A549 (cell line): ENCODE measurements at regions not wholly inside any gene's neighbourhood (a gene's known extent, or its start where the extent isn't known, plus 50 kb on each side); places are given as distances from the start of the nearest gene placed in this dataset.

Experiments used
- ATAC-seq, 2 experiments: fragments of 200-7000 bp in 1 of 2; fragments of >200 bp in 1 of 2; cut with Nextera tagmentation in 1 of 2; cut with Tn5 transposase in 1 of 2; 3 replicates each; pipeline versions ENCODE4 v1.8.0 to v1.9.1; 2018 to 2020; ENCODE audit warnings: mild to moderate bottlenecking in 1 of 2, moderate library complexity in 1 of 2
- CTCF ChIA-PET: fragments of 300-600 bp; sonication (Branson Sonifier 250); formaldehyde crosslinking; extraction: SDS; loops from one replicate; lab custom pipeline; 2021; ENCODE audit warnings: antibody characterized with exemption, inconsistent platforms; lab: Yijun Ruan, JAX
- POLR2A ChIA-PET: fragments of 350-600 bp; formaldehyde crosslinking; extraction: SDS; loops from one replicate; lab custom pipeline; 2021; ENCODE audit warnings: antibody characterized with exemption, inconsistent platforms; lab: Yijun Ruan, JAX
- DNase-seq, 2 experiments: peaks; one replicate each; pipeline versions ENCODE4 v3.0.0 to v3.0.0-alpha.2; 2011 to 2016; ENCODE audit warnings: low read depth in 1 of 2, low spot score in 1 of 2
- FAIRE-seq: peaks from 2 replicates; lab custom pipeline; 2011; peaks lifted over from hg19 to GRCh38; lab: Jason Lieb, UNC
- H3K27ac ChIP-seq, 2 experiments: fragments of >200 bp; sonication (Bioruptor Twin); formaldehyde crosslinking; 3 replicates each; pipeline ENCODE4 v1.5.1; 2016 to 2017
- H3K4me1 ChIP-seq: fragments of >200 bp; sonication (Bioruptor Twin); formaldehyde crosslinking; 3 replicates; pipeline ENCODE4 v1.6.1; 2016
- H3K4me2 ChIP-seq: fragments of >200 bp; sonication (Bioruptor Twin); formaldehyde crosslinking; 3 replicates; pipeline ENCODE4 v1.6.1; 2016
- H3K4me3 ChIP-seq: fragments of >200 bp; sonication (Bioruptor Twin); formaldehyde crosslinking; 3 replicates; pipeline ENCODE4 v1.5.1; 2016
- H3K9me3 ChIP-seq: fragments of >200 bp; sonication (Bioruptor Twin); formaldehyde crosslinking; 3 replicates; pipeline ENCODE4 v1.6.1; 2016
- BCL3 ChIP-seq: fragments of >200 bp; sonication (Bioruptor Twin); formaldehyde crosslinking; IDR thresholded peaks from 3 replicates; pipeline ENCODE4 v1.6.1; 2016
- CBX8 ChIP-seq: fragments of 200-600 bp; sonication (generic); IDR thresholded peaks from 2 replicates; pipeline ENCODE4 v1.6.1; 2016
- EHMT2 ChIP-seq: fragments of 200-600 bp; sonication (generic); IDR thresholded peaks from 2 replicates; pipeline ENCODE4 v1.6.1; 2016; ENCODE audit warnings: antibody characterized with exemption, low read depth, mild to moderate bottlenecking, moderate library complexity
- ELK1 ChIP-seq: fragments of 150-350 bp; IDR thresholded peaks from 2 replicates; pipeline ENCODE4 v1.6.1; 2014; ENCODE audit warnings: low read depth, mild to moderate bottlenecking, low read length
- EP300 ChIP-seq, 2 experiments: fragments of >200 bp; sonication (Bioruptor Twin); formaldehyde crosslinking; IDR thresholded peaks; 2 replicates in 1 of 2; 3 replicates in 1 of 2; pipeline ENCODE4 v1.6.1; 2016 to 2017
- FOSL2 ChIP-seq, 2 experiments: fragments of 450-650 bp in 1 of 2; fragments of >200 bp in 1 of 2; sonication (Bioruptor Twin) in 1 of 2; formaldehyde crosslinking; IDR thresholded peaks; 2 replicates each; pipeline versions ENCODE4 v1.5.0 to v1.6.1; 2016 to 2020; ENCODE audit warnings: mild to moderate bottlenecking in 1 of 2, moderate library complexity in 1 of 2
- FOXS1 ChIP-seq: fragments of 250-450 bp; sonication (Bioruptor Pico); IDR thresholded peaks from 2 replicates; pipeline ENCODE4 v1.5.0; 2020; ENCODE audit warnings: mild to moderate bottlenecking, moderate library complexity
- HDAC2 ChIP-seq: fragments of 200-600 bp; sonication (generic); IDR thresholded peaks from 2 replicates; pipeline ENCODE4 v1.6.1; 2016
- HES2 ChIP-seq: fragments of >200 bp; sonication (Bioruptor Twin); formaldehyde crosslinking; IDR thresholded peaks from 2 replicates; pipeline ENCODE4 v1.6.1; 2016
- HMGXB4 ChIP-seq: fragments of 250-450 bp; sonication (Bioruptor Pico); IDR thresholded peaks from 2 replicates; pipeline ENCODE4 v1.5.0; 2021; ENCODE audit warnings: mild to moderate bottlenecking, moderate library complexity, borderline replicate concordance
- JUN ChIP-seq, 2 experiments: fragments of >200 bp; sonication (Bioruptor Twin); formaldehyde crosslinking; IDR thresholded peaks; 2 replicates in 1 of 2; 3 replicates in 1 of 2; pipeline ENCODE4 v1.6.1; 2016 to 2017
- JUNB ChIP-seq: fragments of >200 bp; sonication (Bioruptor Twin); formaldehyde crosslinking; IDR thresholded peaks from 2 replicates; pipeline ENCODE4 v1.6.1; 2016
- KDM1A ChIP-seq: fragments of 200-600 bp; sonication (generic); IDR thresholded peaks from 2 replicates; pipeline ENCODE4 v1.6.1; 2016; ENCODE audit warnings: low read depth, mild to moderate bottlenecking
- KDM5A ChIP-seq: fragments of 200-600 bp; sonication (generic); IDR thresholded peaks from 2 replicates; pipeline ENCODE4 v1.6.1; 2016; ENCODE audit warnings: antibody characterized with exemption, mild to moderate bottlenecking
- MAFK ChIP-seq: fragments of 450-650 bp; IDR thresholded peaks from 2 replicates; pipeline ENCODE4 v1.6.1; 2014; ENCODE audit not compliant: partially characterized antibody
- MAX ChIP-seq: IDR thresholded peaks from 2 replicates; pipeline ENCODE4 v1.6.1; 2012
- NFE2L2 ChIP-seq: fragments of 150-350 bp; conservative IDR thresholded peaks from 2 replicates; pipeline ENCODE4 v1.6.1; 2014; ENCODE audit warnings: low read length
- NR3C1 ChIP-seq: fragments of >200 bp; sonication (Bioruptor Twin); formaldehyde crosslinking; IDR thresholded peaks from 3 replicates; pipeline ENCODE4 v1.6.1; 2017
- PHF8 ChIP-seq: fragments of 200-600 bp; sonication (generic); IDR thresholded peaks from 2 replicates; pipeline ENCODE4 v1.6.1; 2016; ENCODE audit warnings: low read depth, mild to moderate bottlenecking, antibody characterized with exemption, moderate library complexity, borderline replicate concordance
- POLR2A ChIP-seq: IDR thresholded peaks from 2 replicates; pipeline ENCODE4 v1.6.1; 2012; ENCODE audit warnings: mild to moderate bottlenecking, low read length
- RAD21 ChIP-seq, 2 experiments: fragments of >200 bp in 1 of 2; sonication (Bioruptor Twin) in 1 of 2; formaldehyde crosslinking in 1 of 2; IDR thresholded peaks in 1 of 2; conservative IDR thresholded peaks in 1 of 2; 2 replicates in 1 of 2; 3 replicates in 1 of 2; pipeline ENCODE4 v1.6.1; 2012 to 2018; ENCODE audit warnings: inconsistent platforms in 1 of 2
- RARB ChIP-seq: fragments of 250-450 bp; sonication (Bioruptor Pico); IDR thresholded peaks from 2 replicates; pipeline ENCODE4 v1.8.0; 2021; ENCODE audit warnings: mild to moderate bottlenecking, moderate library complexity
- RCOR1 ChIP-seq: fragments of 150-350 bp; IDR thresholded peaks from 2 replicates; pipeline ENCODE4 v1.6.1; 2014; ENCODE audit warnings: antibody characterized with exemption, low read length, low read depth
- RFX5 ChIP-seq: fragments of 450-650 bp; IDR thresholded peaks from 2 replicates; pipeline ENCODE4 v1.7.1; 2014; ENCODE audit warnings: antibody characterized with exemption, mild to moderate bottlenecking, moderate library complexity
- SREBF2 ChIP-seq: fragments of 450-650 bp; IDR thresholded peaks from 2 replicates; pipeline ENCODE4 v1.6.1; 2014; ENCODE audit warnings: mild to moderate bottlenecking, moderate library complexity
- TFCP2L1 ChIP-seq: fragments of 250-450 bp; sonication (Bioruptor Pico); IDR thresholded peaks from 2 replicates; pipeline ENCODE4 v1.5.0; 2021; ENCODE audit warnings: mild to moderate bottlenecking
- ZFP36 ChIP-seq: fragments of 450-650 bp; IDR thresholded peaks from 2 replicates; pipeline ENCODE4 v1.6.1; 2014; ENCODE audit warnings: borderline replicate concordance; ENCODE audit not compliant: partially characterized antibody
- WGBS: methylation state at CpG from one replicate; pipeline ENCODE4 v1.1.6; 2017; ENCODE audit errors: missing lambda C conversion rate; 5-methylcytosine and 5-hydroxymethylcytosine counted together
- TF ChIP-seq, protein P1 (sequence below): fragments of 250-450 bp; sonication (Bioruptor Pico); IDR thresholded peaks from 2 replicates; pipeline ENCODE4 v1.5.0; 2020; ENCODE audit warnings: low read depth, mild to moderate bottlenecking, moderate library complexity
- TF ChIP-seq, protein P2 (sequence below): IDR thresholded peaks from 2 replicates; pipeline ENCODE4 v1.6.1; 2012; ENCODE audit warnings: low read depth, borderline replicate concordance
- TF ChIP-seq, protein P3 (sequence below): IDR thresholded peaks from 2 replicates; pipeline ENCODE4 v1.6.1; 2012

- DNase-seq (no peak), ATAC-seq (no peak), FAIRE-seq (no peak)
- ChIA-PET POLR2A (no interaction called here), CTCF (no interaction called here)
- Histone ChIP-seq H3K4me2 (no peak overlapping the region), H3K4me3 (no peak overlapping the region), H3K27ac (no peak overlapping the region), H3K4me1 (no peaks in the 10 kb centered on the region), H3K9me3 (no peaks in the 10 kb centered on the region)
- TF ChIP-seq EHMT2 (no peak), MAFK (no peak), NR3C1 (no peak), PHF8 (no peak), FOSL2 (IDR thresholded peaks at IDR 0.05) (no peak), FOSL2 (CRISPR knock-in tag; IDR thresholded peaks at IDR 0.05) (no peak), NFE2L2 (no peak), RFX5 (no peak), EP300 (IDR thresholded peaks at IDR 0.05) (no peak), ELK1 (no peak), RARB (CRISPR knock-in tag) (no peak), BCL3 (no peak), FOXS1 (CRISPR knock-in tag) (no peak), TFCP2L1 (CRISPR knock-in tag) (no peak), KDM5A (no peak), RAD21 (conservative IDR thresholded peaks at IDR 0.05 in 1 of 2, IDR thresholded peaks at IDR 0.05 in 1 of 2) (no peak), JUNB (no peak), SREBF2 (no peak), HES2 (no peak)
- TF ChIP-seq, protein P1, sequence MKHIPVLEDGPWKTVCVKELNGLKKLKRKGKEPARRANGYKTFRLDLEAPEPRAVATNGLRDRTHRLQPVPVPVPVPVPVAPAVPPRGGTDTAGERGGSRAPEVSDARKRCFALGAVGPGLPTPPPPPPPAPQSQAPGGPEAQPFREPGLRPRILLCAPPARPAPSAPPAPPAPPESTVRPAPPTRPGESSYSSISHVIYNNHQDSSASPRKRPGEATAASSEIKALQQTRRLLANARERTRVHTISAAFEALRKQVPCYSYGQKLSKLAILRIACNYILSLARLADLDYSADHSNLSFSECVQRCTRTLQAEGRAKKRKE (CRISPR knock-in tag): no peak
- WGBS: 0% methylated on average over 3 of the region's 3 CpGs
Measured at GRCh38 chr6:40325791-40326190, 261.4 kb downstream of the LRFN2 start.

GRCh38 chr6:40325041-40325440 lies 262.1 kb downstream of the LRFN2 start:
- Histone ChIP-seq H3K4me2 (no peak overlapping the region), H3K27ac (no peak overlapping the region), H3K4me3 (no peak overlapping the region), H3K9me3 (no peaks in the 10 kb centered on the region), H3K4me1 (no peaks in the 10 kb centered on the region)
- ChIA-PET POLR2A (no interaction called here), CTCF (interaction anchor here (1.3 kb wide), 1 partner anchor 8 kb away, joined by 3 read pairs; no protein-coding TSS in a partner anchor)
- 5% methylated on average over 2 of the region's 2 CpGs for WGBS
- FAIRE-seq (no peak), ATAC-seq (no peak), DNase-seq (no peak)
- TF ChIP-seq NFE2L2: no peak
- no peak for TF ChIP-seq HMGXB4
- no peak for TF ChIP-seq HDAC2
- TF ChIP-seq CBX8: no peak
- TF ChIP-seq EHMT2: no peak
- no peak for TF ChIP-seq MAX
- TF ChIP-seq, protein P2, sequence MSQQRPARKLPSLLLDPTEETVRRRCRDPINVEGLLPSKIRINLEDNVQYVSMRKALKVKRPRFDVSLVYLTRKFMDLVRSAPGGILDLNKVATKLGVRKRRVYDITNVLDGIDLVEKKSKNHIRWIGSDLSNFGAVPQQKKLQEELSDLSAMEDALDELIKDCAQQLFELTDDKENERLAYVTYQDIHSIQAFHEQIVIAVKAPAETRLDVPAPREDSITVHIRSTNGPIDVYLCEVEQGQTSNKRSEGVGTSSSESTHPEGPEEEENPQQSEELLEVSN: no peak
- TF ChIP-seq ZFP36: no peak
- no peak for TF ChIP-seq JUN (IDR thresholded peaks at IDR 0.05)
- TF ChIP-seq, protein P3, sequence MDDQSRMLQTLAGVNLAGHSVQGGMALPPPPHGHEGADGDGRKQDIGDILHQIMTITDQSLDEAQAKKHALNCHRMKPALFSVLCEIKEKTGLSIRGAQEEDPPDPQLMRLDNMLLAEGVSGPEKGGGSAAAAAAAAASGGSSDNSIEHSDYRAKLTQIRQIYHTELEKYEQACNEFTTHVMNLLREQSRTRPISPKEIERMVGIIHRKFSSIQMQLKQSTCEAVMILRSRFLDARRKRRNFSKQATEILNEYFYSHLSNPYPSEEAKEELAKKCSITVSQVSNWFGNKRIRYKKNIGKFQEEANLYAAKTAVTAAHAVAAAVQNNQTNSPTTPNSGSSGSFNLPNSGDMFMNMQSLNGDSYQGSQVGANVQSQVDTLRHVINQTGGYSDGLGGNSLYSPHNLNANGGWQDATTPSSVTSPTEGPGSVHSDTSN: no peak
- TF ChIP-seq KDM1A: no peak
- no peak for TF ChIP-seq POLR2A
- no peak for TF ChIP-seq RCOR1
